GM23338 (cell line): ENCODE measurements at regions not wholly inside any gene's neighbourhood (a gene's known extent, or its start where the extent isn't known, plus 50 kb on each side); places are given as distances from the start of the nearest gene placed in this dataset.

Experiments used
- ATAC-seq: fragments of 200-7000 bp; cut with Tn5 transposase; 3 replicates; pipeline ENCODE4 v1.9.1; 2020
- DNase-seq: peaks from one replicate; pipeline ENCODE4 v3.0.0-alpha.2; 2015; ENCODE audit warnings: low spot score
- H2AFZ ChIP-seq: fragments of 200-600 bp; sonication (generic); 2 replicates; pipeline ENCODE4 v1.8.0; 2016; ENCODE audit warnings: antibody characterized with exemption, mild to moderate bottlenecking, moderate library complexity
- H3F3A ChIP-seq: fragments of 200-600 bp; sonication (generic); replicated peaks from 2 replicates; pipeline ENCODE4 v1.8.0; 2017; ENCODE audit warnings: antibody characterized with exemption, mixed run types, low read depth
- H3K27ac ChIP-seq: fragments of 200-600 bp; sonication (generic); 2 replicates; pipeline ENCODE4 v1.6.1; 2016; ENCODE audit warnings: low read depth
- H3K27me3 ChIP-seq: fragments of 200-600 bp; sonication (generic); 2 replicates; pipeline ENCODE4 v1.8.0; 2016; ENCODE audit warnings: mild to moderate bottlenecking, mixed run types, moderate library complexity; ENCODE audit not compliant: insufficient read depth
- H3K36me3 ChIP-seq: fragments of 200-600 bp; sonication (generic); 2 replicates; pipeline ENCODE4 v1.8.0; 2016; ENCODE audit warnings: mild to moderate bottlenecking; ENCODE audit not compliant: insufficient read depth
- H3K4me1 ChIP-seq: fragments of 200-600 bp; sonication (generic); 2 replicates; pipeline ENCODE4 v1.8.0; 2016; ENCODE audit warnings: mild to moderate bottlenecking, moderate library complexity; ENCODE audit not compliant: insufficient read depth
- H3K4me2 ChIP-seq: fragments of 200-600 bp; sonication (generic); 2 replicates; pipeline ENCODE4 v1.7.1; 2017; ENCODE audit warnings: mixed run types
- H3K4me3 ChIP-seq: fragments of 200-600 bp; sonication (generic); 2 replicates; pipeline ENCODE4 v1.6.1; 2016; ENCODE audit warnings: mixed run types
- H3K79me2 ChIP-seq: fragments of 200-600 bp; sonication (generic); replicated peaks from 2 replicates; pipeline ENCODE4 v1.8.0; 2017; ENCODE audit warnings: mild to moderate bottlenecking; ENCODE audit not compliant: insufficient read depth
- H3K9me2 ChIP-seq: fragments of 200-600 bp; sonication (generic); 2 replicates; pipeline ENCODE4 v1.8.0; 2017; ENCODE audit not compliant: insufficient read depth
- H4K20me1 ChIP-seq: fragments of 200-600 bp; sonication (generic); replicated peaks from 2 replicates; pipeline ENCODE4 v1.8.0; 2017; ENCODE audit warnings: mild to moderate bottlenecking; ENCODE audit not compliant: insufficient read depth
- H3K27ac Mint-ChIP-seq: 2 replicates; pipeline ENCODE4 v1.8.0; 2020; ENCODE audit warnings: inconsistent platforms, mild to moderate bottlenecking, moderate library complexity, mixed read lengths
- H3K27me3 Mint-ChIP-seq: 3 replicates; pipeline ENCODE4 v1.8.0; 2022; ENCODE audit warnings: low read depth, mild to moderate bottlenecking, moderate library complexity, mixed read lengths, inconsistent platforms; ENCODE audit not compliant: insufficient read depth, poor library complexity
- H3K36me3 Mint-ChIP-seq: 3 replicates; pipeline ENCODE4 v1.8.0; 2021; ENCODE audit warnings: low read depth, mild to moderate bottlenecking, inconsistent platforms, moderate library complexity, mixed read lengths
- H3K4me1 Mint-ChIP-seq: 3 replicates; pipeline ENCODE4 v1.8.0; 2020; ENCODE audit warnings: mild to moderate bottlenecking, inconsistent platforms, mixed read lengths
- H3K4me3 Mint-ChIP-seq: 3 replicates; pipeline ENCODE4 v1.8.0; 2021; ENCODE audit warnings: moderate library complexity, mild to moderate bottlenecking, inconsistent platforms, mixed read lengths
- H3K9me3 Mint-ChIP-seq: 3 replicates; pipeline ENCODE4 v1.8.0; 2020; ENCODE audit warnings: moderate library complexity, mild to moderate bottlenecking, inconsistent platforms, mixed read lengths
- CTCF ChIP-seq, 2 experiments: fragments of 200-600 bp in 1 of 2; sonication (generic) in 1 of 2; conservative IDR thresholded peaks; 2 replicates each; pipeline versions ENCODE4 v1.5.1 to v1.6.1; 2016 to 2017; ENCODE audit warnings: antibody characterized with exemption in 2 of 2, low read depth in 2 of 2, mild to moderate bottlenecking in 2 of 2, moderate library complexity in 1 of 2
- ETS1 ChIP-seq: IDR thresholded peaks from 2 replicates; pipeline ENCODE4 v1.6.1; 2016; ENCODE audit warnings: antibody characterized with exemption
- EZH2 ChIP-seq: fragments of 200-600 bp; sonication (generic); IDR thresholded peaks from one replicate; pipeline ENCODE4 v1.8.0; 2017; ENCODE audit warnings: antibody characterized with exemption, mild to moderate bottlenecking, low read depth; ENCODE audit not compliant: unreplicated experiment
- EZH2phosphoT487 ChIP-seq: fragments of 200-600 bp; sonication (generic); IDR thresholded peaks from one replicate; pipeline ENCODE4 v1.8.1; 2018; ENCODE audit warnings: antibody characterized with exemption; ENCODE audit not compliant: unreplicated experiment
- JUNB ChIP-seq: IDR thresholded peaks from one replicate; pipeline ENCODE4 v1.6.1; 2016; ENCODE audit warnings: antibody characterized with exemption; ENCODE audit not compliant: unreplicated experiment
- NANOG ChIP-seq: IDR thresholded peaks from 2 replicates; pipeline ENCODE4 v1.6.1; 2016; ENCODE audit warnings: antibody characterized with exemption, borderline replicate concordance
- POLR2AphosphoS5 ChIP-seq: IDR thresholded peaks from 2 replicates; pipeline ENCODE4 v1.6.1; 2016; ENCODE audit warnings: antibody characterized with exemption, low read depth
- REST ChIP-seq: IDR thresholded peaks from one replicate; pipeline ENCODE4 v1.6.1; 2018; ENCODE audit warnings: antibody characterized with exemption; ENCODE audit not compliant: unreplicated experiment
- STAT1 ChIP-seq: IDR thresholded peaks from one replicate; pipeline ENCODE4 v1.6.1; 2016; ENCODE audit warnings: antibody characterized with exemption; ENCODE audit not compliant: unreplicated experiment
- ZNF114 ChIP-seq: fragments of 250-450 bp; sonication (Bioruptor Pico); IDR thresholded peaks from 2 replicates; pipeline ENCODE4 v1.5.0; 2020; ENCODE audit warnings: mild to moderate bottlenecking, moderate library complexity
- ZNF331 ChIP-seq: fragments of 250-450 bp; sonication (Bioruptor Pico); IDR thresholded peaks from 2 replicates; pipeline ENCODE4 v1.5.0; 2020; ENCODE audit warnings: low read depth, mild to moderate bottlenecking, moderate library complexity

GRCh38 chr1:87472716-87473115 lies 144.0 kb downstream of the LMO4 start:
- peaks cover 6% of the 10 kb centered on the region for H3K27me3 Mint-ChIP-seq
- H3K4me1 ChIP-seq, result peaks cover 4% of the 10 kb centered on the region; the same call in 1 of the 2 replicates
- no peaks in the 10 kb centered on the region for H3K36me3 ChIP-seq
- no peaks in the 10 kb centered on the region for H3K79me2 ChIP-seq
- H2AFZ ChIP-seq, result no peak overlapping the region
- H3K36me3 Mint-ChIP-seq, result no peaks in the 10 kb centered on the region
- H4K20me1 ChIP-seq, result no peaks in the 10 kb centered on the region
- DNase-seq (no peak), ATAC-seq (no peak)
- no peak overlapping the region for H3K27ac Mint-ChIP-seq
- H3K4me1 Mint-ChIP-seq, result peaks cover 13% of the 10 kb centered on the region
- H3K9me3 Mint-ChIP-seq, result no peaks in the 10 kb centered on the region
- H3K4me3 Mint-ChIP-seq, result no peak overlapping the region
- no peaks in the 10 kb centered on the region for H3F3A ChIP-seq
- H3K27me3 ChIP-seq, result no peaks in the 10 kb centered on the region
- H3K4me2 ChIP-seq, result peak overlapping the region; percentile 23; the same call in 1 of the 2 replicates
- no peaks in the 10 kb centered on the region for H3K9me2 ChIP-seq
- H3K27ac ChIP-seq, result no peak overlapping the region
- TF ChIP-seq ETS1, result no peak
- no peak for TF ChIP-seq JUNB
- TF ChIP-seq EZH2, result no peak
- no peak for TF ChIP-seq REST
- no peak for TF ChIP-seq EZH2phosphoT487
- no peak for TF ChIP-seq CTCF (conservative IDR thresholded peaks at IDR 0.05; ENCODE audit: low read depth in 2 of 2)
- no peak for TF ChIP-seq POLR2AphosphoS5
- TF ChIP-seq ZNF114 (CRISPR knock-in tag), result no peak
- TF ChIP-seq NANOG, result no peak
- no peak for TF ChIP-seq STAT1
- no peak for TF ChIP-seq ZNF331 (CRISPR knock-in tag)
- H3K4me3 ChIP-seq, result no peak overlapping the region
